ENCODE measurements at regions not wholly inside any gene's neighbourhood (a gene's known extent, or its start where the extent isn't known, plus 50 kb on each side); places are given as distances from the start of the nearest gene placed in this dataset.
"Not testable (repeated sequence)": the region's sequence is repeated elsewhere in the genome, so short reads cannot be mapped to it uniquely, and the experiment has no call there.

DNA sequence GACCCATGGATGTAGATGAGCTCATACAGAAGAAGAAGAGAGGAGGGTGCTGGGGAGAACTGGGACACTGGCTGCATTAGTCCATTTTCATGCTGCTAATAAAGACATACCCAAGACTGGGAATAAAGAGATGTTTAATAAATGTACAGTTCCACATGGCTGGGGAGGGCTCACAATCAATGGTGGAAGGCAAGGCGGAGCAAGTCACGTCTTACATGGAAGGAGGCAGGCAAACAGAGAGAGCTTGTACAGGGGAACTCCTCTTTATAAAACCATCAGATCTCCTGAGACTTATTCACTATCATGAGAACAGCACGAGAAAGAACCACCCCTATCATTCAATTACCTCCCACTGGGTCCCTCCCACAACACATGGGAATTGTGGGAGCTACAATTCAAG lies 625.5 kb downstream of the MATN1 start:
- DNase-seq (ENCODE audit: low read depth, low spot score) = not testable (repeated sequence)

DNA sequence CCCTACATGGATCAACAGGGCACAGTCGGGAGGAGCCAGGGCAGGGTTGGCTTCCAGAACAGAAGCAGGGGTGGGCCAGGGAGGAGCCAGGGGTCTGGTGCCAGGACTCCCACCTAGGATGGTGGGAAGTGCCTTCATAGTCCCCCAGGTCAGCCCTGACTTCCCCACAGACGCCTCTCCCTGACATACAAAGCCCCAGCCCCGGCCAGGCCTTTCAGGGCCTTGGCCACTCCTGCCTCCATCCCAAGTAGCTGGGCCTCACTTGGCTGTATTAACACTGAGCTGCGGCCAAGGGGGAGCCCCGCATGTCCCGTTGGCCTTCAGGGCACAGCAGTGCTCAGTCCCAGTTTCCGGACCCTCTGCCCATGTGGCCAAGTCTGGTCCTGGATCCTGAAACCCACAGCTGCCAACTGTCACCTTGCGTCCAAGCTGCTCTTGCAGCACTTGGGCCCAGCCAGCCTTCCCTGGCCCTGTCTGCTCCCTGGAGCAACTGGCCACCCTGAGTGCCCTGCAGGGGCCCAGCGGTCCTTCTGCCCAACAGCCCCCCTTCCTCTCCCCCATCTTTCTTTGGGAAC lies 627.8 kb downstream of the MATN1 start:
- DNase-seq (ENCODE audit: low read depth, low spot score) = no peak

DNA sequence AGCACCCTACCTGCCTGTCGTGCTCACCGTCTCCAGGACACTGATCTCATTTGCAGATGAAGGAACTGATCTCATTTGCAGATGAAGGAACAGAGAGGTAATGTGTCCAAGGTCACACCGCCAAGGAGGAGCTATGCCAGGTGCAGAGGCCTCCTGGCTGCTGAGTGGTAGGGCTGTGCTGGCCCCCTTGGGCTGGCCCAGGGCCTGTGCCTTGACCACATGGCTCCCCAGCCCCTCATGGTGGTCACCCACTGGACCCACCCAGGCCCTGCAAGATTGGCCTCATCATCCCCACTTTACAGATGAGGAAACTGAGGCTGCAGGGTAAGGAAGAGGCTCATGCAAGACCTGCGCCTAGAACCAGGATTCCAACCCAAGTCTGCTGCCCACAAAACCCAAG lies 628.3 kb downstream of the MATN1 start:
- no peak for DNase-seq (ENCODE audit: low read depth, low spot score)

DNA sequence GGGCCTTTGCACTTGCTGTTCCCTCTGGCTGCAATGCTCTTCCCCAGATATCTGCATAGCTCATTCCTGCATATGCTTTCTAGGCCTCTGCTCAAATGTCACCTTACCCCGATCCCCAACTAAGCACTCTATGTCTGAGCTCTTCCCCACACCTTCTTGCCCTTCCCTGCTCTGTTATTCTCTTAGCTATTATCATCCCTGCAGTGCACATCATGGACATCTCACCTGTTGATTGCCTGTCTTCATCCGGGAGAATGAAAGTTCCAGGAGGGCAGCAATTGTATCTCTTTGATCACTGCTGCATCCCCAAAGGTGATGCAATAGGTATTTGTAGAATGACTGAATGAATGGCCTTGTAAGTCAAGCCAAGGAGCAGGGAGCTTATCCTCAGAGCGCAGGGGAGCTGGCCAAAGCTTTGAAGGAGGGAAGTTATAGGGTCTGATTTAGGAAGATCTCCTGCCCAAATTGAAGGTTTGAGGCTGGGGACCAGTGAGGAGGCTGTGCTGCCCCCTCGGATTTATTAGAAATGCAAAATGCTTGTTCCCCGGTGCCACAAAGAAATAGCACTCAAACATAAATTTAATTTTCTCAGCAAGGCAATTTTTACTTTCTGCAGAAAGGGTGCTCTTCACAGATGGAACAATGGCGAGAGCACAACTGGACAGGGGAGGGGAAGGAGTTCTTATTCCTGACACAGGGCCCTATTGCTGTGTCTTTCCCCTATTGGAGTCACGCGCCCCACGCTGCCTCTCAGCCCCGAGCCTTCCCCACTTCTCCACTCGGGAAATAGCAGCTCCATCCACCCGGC lies 631.1 kb downstream of the MATN1 start:
- no peak for DNase-seq (ENCODE audit: low read depth, low spot score)

DNA sequence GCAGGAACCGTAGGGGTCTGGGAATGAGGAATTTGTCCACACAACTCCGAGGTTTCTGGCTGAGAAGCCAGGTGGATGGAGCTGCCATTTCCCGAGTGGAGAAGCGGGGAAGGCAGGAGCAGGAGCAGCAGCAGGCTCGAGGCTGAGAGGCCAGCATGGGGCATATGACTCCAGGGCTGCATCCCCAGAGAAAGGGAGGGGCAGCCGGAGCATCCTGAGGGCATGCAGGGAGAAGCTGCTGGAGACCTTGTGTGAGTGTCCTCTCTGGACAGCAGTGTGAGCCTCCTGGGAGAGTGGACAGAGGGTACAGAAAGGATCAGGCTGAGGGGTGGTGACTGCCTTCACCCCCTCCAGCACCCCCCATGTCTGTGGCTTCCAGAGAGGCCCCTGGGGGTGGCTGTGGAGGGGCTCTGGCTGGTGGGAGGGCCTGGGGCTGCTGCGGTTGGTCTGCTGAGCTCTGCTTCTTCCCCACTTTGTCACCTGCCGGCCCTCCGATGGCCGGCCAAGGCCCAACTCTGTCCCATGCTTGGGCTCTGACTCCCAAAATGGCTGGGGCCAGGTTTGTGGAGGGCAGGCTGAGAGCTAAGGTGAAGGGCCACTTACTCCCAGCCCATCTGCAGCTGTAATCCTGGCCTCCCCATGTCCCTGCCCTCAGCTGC lies 633.1 kb downstream of the MATN1 start:
- DNase-seq (ENCODE audit: low read depth, low spot score) = no peak

DNA sequence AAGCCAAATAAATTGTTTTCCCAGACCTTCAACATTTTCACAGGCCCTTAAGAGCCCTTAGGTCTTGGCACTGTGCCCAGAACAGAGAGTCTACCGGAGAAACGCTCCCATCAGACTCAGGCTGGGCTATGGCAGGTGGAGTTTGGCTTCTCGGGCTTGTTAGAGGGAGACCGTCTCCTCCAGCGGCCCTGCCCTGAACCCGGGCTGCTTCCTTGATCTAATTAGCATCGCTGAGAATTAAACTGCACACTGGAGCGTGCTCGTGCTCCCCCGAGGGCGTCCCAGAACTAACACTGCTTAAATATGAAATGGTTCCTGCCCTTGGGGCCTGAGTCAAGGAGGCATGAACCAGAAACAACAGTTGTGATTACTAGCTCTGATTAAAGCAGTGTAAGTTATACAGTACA lies 634.4 kb downstream of the MATN1 start:
- no peak for DNase-seq (ENCODE audit: low read depth, low spot score)

DNA sequence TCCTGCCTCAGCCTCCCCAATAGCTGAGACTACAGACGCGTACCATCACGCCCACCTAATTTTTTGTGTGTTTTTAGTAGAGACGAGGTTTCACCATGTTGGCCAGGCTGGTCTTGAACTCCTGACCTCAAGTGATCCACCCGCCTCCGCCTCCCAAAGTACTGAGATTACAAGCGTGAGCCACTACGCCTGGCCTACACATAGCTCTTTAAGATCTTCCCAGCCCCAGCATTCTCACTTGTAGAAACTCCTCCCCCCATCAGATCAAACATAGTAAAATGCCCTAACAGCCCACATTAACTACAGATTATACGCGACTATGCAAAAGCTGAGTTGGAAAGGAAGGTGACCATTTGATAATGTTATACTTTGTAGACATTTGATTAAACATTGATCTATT lies 634.8 kb downstream of the MATN1 start:
- no peak for DNase-seq (ENCODE audit: low read depth, low spot score)

DNA sequence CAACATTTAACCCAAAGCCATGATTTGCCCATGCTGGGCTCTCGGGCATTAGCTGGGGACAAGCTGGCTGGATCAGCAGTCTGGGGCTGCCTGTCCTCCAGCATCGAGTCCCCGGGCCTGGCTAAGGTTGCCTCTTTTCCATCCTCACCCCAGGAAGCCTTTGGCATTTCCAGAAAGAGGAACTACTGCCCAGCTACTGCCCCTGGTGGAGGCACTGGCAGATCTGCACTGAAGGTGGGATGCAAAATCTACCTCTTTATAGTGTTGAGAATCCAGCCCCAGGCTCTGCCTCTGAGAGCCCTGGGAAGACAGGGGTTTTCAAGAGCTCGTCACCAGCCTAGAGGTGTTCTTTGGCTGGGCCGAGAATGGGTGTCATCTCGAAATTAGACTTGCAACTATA lies 635.9 kb downstream of the MATN1 start:
- no peak for DNase-seq (ENCODE audit: low read depth, low spot score)

DNA sequence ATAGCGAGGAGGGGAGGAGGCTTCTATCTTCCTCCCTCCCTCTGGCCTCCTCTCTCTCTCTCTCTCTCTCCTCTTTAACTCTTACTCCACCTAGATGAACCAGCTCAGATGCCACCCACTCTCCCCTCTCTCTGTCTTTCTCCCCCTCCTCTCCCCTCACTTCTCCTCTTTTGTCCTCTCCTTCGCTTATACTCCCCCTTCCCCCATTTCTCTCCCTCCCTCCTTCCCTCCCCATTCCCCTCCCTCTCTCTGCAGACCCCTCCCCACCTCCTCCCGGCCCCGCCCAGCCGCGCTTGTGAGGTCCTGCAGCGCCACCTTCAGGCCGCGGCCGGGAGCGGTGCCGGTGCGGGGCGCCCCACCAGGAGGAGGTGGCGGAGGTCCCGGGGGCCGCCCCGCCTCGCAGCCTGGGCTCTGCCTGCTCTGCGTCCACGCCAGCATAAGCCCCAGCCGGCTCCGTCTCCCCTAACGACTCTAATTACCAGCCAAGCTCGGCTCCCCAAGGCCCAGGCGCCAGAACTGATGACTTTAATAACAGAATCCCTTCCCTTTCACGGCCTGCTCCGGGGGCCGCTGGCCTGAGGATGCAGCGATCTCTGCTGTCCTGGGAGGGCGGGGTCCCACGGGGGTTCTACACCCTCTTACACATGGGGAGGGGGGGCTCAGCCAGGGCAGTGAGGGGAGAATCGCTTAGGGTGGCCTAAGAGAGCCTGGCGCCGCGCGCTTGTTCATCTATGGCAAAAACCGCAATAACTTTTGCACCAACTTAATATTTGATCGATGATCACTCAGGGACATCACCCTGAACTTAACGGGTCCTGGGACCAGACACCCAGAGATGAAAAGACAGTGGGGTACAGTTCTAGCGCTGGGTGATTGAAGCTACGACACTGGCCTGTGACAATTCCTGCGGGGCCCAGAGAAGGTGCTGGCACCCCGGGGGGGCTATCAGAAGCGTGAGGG lies 637.3 kb downstream of the MATN1 start:
- DNase-seq (ENCODE audit: low read depth, low spot score) = no peak

DNA sequence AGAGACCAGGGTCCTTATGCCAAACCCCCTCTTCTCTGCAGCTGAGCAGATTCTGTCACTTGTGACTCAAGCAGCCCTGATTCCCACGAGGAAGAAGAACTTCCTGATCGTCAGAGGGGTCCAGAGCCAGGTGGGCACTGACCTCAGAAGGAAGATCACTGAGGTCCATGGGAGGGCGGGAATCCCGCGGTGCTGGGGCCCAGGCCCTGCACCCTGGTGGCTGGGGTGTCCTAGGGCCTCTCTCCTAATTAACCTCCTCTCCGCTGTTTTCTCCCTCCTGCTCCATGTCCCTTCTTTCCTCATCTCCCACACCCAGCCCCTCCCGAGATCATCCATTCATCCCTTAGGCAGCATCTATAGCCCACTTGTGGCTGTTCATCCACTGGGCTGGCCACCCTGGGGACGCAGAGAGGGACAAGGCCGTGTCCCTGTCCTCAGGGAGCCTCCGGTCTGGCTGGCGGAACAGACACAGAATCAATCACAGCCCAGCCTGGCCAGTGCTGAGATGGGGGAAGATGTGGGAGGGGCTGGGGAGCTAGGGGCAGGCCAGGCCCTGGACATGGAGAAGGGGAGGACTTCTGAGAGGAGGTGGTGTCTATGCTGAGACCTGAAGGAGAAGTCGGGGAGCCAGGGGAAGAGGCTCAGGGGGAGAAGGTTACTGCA lies 638.3 kb downstream of the MATN1 start:
- no peak for DNase-seq (ENCODE audit: low read depth, low spot score)

DNA sequence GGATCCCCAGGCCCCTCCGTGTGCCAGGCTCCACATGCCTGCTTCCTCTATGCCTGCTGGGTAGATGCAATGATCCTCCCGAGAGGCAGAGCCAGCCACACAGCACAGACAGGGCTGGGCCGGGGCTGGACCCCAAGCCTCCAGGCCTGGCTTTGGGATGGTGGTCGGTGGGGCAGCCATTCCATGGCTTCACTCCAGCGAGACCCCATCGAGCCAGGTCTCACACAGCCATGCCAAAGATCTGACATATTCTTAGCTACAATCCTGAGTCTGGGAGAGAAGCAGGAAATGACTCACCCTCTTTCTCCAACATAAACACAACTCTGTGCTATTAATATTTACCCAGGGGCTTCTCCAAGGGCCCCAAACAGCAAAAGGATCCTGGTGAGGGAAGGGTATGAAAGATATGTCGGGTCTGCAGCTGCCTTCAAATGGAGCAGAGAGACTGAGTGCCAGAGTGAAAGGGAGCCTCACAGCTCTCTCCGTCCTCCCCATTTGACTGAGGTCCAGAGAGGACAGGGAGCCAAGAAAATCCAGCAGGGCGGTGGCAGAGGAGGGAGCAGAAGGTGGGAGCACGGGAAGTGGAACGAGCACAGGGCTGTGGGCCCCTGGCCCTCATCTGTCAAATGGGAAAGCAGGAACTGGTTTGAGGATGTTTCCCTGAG lies 639.5 kb downstream of the MATN1 start:
- DNase-seq (ENCODE audit: low read depth, low spot score) = no peak

DNA sequence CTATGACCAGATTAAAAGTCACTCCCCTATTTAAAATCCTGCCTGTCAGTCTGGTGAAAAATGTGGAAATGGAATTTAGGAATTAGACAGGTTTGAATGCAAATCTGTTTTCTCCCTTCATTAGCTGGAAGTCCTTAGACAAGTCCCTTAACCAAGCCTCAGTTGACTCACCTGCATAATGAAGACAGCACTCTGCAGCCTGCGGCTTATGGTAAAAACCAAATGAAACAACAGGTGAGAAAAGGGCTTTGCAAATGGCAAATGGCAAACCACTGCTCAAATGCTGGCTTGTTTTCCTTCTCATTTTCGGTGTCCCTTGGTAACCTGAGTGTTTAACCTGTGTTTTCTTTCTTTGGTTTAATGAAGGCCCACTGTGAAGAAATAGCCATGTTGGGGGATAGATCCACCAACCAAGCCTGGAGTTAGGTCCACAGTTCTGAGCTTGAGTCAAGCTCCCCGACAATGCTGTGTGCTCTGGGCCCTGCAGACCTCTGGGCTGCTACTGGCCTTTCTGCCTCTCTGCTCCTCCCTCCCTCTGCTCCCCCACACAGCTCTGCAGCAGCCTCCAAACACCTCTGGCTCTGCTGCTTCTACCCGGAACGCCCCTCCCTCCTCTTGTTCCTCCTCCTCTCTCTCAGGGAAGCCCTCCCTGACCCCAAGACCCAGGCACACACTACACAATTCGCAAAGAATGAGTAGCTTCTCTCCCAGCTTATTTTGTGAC lies 641.8 kb downstream of the MATN1 start:
- no peak for DNase-seq (ENCODE audit: low read depth, low spot score)

DNA sequence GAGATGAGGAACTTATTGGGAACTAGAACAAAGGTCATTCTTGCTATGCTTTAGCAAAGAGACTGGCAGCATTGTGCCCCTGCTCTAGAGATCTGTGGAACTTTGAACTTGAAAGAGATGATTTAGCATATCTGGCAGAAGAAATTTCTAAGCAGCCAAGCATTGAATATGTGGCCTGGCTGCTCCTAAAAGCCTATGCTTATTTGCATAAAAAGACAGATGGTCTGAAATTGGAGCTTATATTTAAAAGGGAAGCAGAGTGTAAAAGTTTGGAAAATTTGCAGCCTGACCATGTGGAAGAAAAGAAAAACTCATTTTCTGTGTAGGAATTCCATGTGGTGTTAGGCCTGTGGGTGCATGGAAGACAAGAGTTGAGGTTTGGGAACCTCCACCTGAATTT lies 647.5 kb downstream of the MATN1 start:
- not testable (repeated sequence) for DNase-seq (ENCODE audit: low read depth, low spot score)

DNA sequence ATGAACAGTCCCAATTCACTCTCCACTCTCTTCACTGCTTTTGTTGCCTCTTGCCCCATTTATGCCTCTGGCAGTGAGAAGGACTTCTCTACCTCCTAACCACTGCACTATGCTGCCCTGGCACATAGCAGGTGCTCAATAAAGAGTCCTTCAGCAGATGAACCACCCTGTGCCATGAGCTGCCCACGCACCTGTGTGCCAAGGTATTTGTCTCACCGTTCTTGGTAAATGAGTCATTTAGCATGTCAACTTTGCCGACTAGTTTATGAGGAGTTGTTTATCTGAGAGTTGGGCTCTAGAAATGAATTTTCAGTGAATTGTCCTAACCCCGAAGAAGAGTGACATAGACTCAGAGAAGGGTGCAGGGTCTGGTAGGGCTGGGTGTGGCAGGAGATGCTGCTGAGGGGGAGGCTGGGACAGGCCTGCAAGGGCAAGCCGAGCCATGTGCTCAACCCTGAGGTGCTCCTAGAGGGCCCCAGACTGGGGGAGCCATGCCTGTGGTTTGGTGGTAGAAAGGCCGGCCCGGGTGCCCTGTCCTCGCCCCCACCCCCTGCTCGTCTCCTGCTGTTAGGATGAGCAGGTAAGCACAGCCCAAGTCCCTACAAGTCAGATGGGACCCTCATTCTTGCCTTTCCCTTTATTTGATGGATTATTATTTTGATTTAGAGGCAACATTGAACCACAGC lies 654.5 kb downstream of the MATN1 start:
- DNase-seq (ENCODE audit: low read depth, low spot score) = no peak

DNA sequence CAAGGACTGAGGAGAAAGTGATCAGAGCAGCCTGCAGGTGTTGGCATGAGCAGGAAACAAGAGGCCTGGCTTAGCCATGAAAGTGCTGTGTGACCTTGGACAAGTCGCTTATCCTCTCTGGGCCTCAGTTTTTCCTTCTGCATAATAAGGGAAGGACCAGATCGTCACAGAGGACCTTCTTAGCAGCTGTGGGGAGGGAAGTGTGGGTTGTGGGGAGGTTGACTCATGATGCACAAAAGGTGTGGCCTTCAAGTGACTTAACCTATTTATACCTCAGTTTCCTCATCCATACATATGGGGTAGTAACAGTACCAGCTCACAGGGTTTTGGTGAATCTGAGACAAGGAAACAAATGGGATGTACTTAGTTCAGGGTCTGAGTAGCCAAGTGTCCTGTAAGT lies 658.8 kb downstream of the MATN1 start:
- DNase-seq (ENCODE audit: low read depth, low spot score) = no peak

DNA sequence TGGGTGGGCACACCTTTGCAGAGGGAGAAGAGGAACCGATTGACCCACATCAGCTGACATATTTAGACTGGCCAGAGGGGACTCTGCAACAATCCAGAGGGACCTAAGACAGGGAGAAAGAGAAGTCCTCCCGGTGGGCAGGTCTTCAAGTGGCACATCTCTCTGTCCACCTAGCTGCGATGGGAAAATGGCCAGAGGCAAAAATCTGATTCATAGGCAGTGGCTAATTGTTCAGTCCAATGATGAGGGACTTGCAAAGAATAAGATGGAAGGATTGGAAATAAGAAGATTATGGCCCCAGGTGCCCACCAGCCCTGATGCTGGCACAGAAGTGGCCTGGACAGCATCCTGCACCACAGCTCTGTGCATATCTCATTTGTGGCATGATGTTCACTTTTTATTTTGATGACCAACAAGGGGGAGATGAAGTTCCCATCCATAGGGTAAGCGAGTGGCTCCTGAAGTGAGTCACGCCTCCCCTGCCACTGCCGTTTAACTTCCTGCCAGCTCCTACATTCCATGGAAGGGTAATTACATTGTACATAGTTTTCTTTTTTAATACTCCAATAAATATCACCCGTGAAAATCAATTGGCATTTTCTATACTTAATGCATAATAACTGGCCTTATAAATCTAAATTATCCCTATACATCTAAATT lies 659.6 kb downstream of the MATN1 start:
- DNase-seq (ENCODE audit: low read depth, low spot score) = no peak

DNA sequence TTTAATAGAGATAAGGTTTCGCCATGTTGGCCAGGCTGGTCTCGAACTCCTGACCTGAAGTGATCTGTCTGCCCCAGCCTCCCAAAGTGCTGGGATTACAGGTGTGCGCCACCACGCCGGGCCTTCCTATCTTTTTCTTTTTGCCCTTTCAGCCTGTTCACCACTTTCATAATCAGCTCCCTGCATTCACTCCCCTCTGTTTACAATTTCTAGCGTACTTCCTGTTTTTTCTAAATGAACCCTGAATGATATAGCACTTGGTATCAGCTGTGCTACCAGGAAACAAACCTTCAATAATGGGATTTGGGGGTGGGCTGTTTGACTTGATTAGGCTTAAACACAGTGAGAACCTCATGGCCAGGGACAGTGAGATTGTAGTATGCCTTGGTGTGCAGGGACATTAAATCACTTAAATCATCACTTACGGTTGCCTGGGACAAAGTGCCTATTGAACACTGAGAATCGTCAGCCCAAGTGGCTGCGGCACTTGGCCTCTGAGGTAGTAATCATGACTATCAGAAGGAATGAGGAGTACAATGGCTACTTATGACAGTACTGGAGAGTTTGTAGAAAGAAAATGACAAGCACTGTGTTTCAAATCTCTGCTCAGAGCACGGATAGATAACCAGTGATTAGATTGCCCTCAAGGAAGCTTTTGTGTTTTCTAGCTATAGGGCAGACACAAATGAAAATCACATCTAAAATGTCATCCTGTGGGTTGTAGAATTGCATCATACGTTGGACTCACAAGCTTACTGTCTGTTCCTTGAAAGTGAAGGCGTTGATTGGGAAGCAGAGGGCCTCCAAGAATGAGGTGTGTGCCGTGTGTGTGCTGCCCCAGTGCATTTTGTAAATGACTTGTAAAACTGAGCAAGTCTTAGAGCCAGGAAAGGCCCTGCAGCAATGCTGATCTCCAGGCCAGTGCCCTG lies 661.8 kb downstream of the MATN1 start:
- no peak for DNase-seq (ENCODE audit: low read depth, low spot score)

DNA sequence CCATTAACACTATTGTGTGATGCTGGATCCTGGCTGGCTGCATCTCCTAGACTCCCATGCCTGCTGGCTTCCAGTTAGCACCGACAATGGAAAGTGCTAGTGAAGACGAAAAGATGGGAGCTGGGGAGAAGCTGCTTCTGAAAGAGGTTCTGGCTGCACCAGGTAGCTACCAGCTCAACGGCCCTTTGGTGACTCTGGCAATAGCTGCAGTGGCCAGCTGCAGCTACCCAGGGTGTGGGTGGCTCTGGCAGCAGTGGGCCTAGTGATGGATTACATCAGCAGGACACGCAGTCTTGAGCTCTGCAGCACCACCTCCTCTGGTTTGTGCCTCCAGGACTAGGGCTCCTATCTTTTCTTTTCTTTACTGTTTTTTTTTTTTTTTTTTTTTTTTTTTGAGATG lies 662.6 kb downstream of the MATN1 start:
- DNase-seq (ENCODE audit: low read depth, low spot score) = no peak

Measured in activated CD4-positive, CD25-positive, alpha-beta regulatory T cell treated with anti-CD3 and anti-CD28 coated beads, Interleukin-2, amount 50 U/mL, for 16 hours (primary cell).